Panc1 (cell line): ENCODE measurements at regions not wholly inside any gene's neighbourhood (a gene's known extent, or its start where the extent isn't known, plus 50 kb on each side); places are given as distances from the start of the nearest gene placed in this dataset.

ENCODE experiments used
- POLR2AphosphoS5 ChIP-seq: IDR thresholded peaks from 2 replicates; pipeline ENCODE4 v1.6.1; 2012; ENCODE audit warnings: mild to moderate bottlenecking, low read depth, low read length, moderate library complexity
- SIN3A ChIP-seq: IDR thresholded peaks from 2 replicates; pipeline ENCODE4 v1.6.1; 2012; ENCODE audit warnings: low read depth, mild to moderate bottlenecking, low read length, moderate library complexity, borderline replicate concordance; ENCODE audit not compliant: insufficient read depth
- TCF7L2 ChIP-seq: IDR thresholded peaks from 2 replicates; pipeline ENCODE4 v1.6.1; 2011; ENCODE audit warnings: mild to moderate bottlenecking, low read depth, low read length, inconsistent platforms
- TF ChIP-seq, protein P1 (sequence below): fragments of 450-650 bp; IDR thresholded peaks from 2 replicates; pipeline ENCODE4 v1.5.1; 2017; ENCODE audit warnings: mild to moderate bottlenecking

DNA sequence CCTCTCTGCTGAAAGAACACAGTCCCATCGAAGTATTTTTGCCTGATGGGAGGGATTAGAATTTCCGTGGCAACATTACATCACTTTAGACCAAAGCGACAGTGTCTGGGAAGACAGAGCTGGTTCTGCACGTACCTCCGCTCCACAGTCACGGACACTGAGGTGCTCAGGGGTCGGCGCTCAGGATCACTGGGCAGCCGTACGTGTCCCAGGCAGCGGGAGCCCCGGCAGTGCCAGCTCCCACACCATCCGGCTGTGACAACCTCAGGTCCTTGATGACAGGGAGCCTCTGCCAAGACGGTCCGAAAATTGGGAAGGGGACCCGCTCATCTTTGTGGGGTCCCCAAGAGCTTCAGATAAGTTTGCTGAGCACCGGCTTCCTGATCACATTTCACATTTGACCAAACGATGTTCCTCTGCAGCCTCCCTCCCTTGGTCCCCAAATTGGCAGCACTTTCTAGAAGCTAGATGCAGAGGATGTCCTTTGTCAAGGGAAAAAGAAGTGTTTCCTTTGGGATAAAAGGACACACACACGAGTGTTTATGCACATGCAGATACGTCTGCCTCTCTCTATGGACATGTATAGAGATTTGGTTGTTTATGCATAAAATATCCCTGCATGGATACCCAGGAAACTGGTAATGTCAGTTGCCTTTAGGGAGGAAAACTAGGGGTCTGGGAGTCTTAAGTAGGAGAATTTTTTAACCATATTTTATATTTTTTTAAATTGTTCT is 61.6 kb upstream of the LINC01488 start:
- TF ChIP-seq, protein P1, sequence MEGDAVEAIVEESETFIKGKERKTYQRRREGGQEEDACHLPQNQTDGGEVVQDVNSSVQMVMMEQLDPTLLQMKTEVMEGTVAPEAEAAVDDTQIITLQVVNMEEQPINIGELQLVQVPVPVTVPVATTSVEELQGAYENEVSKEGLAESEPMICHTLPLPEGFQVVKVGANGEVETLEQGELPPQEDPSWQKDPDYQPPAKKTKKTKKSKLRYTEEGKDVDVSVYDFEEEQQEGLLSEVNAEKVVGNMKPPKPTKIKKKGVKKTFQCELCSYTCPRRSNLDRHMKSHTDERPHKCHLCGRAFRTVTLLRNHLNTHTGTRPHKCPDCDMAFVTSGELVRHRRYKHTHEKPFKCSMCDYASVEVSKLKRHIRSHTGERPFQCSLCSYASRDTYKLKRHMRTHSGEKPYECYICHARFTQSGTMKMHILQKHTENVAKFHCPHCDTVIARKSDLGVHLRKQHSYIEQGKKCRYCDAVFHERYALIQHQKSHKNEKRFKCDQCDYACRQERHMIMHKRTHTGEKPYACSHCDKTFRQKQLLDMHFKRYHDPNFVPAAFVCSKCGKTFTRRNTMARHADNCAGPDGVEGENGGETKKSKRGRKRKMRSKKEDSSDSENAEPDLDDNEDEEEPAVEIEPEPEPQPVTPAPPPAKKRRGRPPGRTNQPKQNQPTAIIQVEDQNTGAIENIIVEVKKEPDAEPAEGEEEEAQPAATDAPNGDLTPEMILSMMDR = no peak
- TF ChIP-seq POLR2AphosphoS5 = no peak
- no peak for TF ChIP-seq TCF7L2
- TF ChIP-seq SIN3A = no peak
